ENCODE measurements at regions not wholly inside any gene's neighbourhood (a gene's known extent, or its start where the extent isn't known, plus 50 kb on each side); places are given as distances from the start of the nearest gene placed in this dataset.
"Not testable (repeated sequence)": the region's sequence is repeated elsewhere in the genome, so short reads cannot be mapped to it uniquely, and the experiment has no call there.

GRCh38 chr16:85244452-85244851 is 132.2 kb upstream of the CIBAR2 start:
- not testable (repeated sequence) for DNase-seq

- DNase-seq: peak; percentile 54
These were observed 133.3 kb upstream of the CIBAR2 start for GRCh38 chr16:85245307-85246172.

- no peak for DNase-seq
These were observed 134.2 kb upstream of the CIBAR2 start for GRCh38 chr16:85246473-85246872.

GRCh38 chr16:85246973-85247372 is 134.7 kb upstream of the CIBAR2 start:
- no peak for DNase-seq

- no peak for DNase-seq
These were observed 136.1 kb upstream of the CIBAR2 start for GRCh38 chr16:85248342-85248741.

GRCh38 chr16:85248857-85249256 is 136.6 kb upstream of the CIBAR2 start:
- DNase-seq: no peak

GRCh38 chr16:85249418-85250146 is 137.3 kb upstream of the CIBAR2 start:
- no peak for DNase-seq

GRCh38 chr16:85250147-85250463 is 137.8 kb upstream of the CIBAR2 start:
- DNase-seq: no peak

GRCh38 chr16:85250609-85251223 is 138.4 kb upstream of the CIBAR2 start:
- no peak for DNase-seq

- DNase-seq: no peak
These were observed 139.0 kb upstream of the CIBAR2 start for GRCh38 chr16:85251225-85251760.

- DNase-seq: no peak
These were observed 139.7 kb upstream of the CIBAR2 start for GRCh38 chr16:85252014-85252413.

- DNase-seq: no peak
These were observed 140.2 kb upstream of the CIBAR2 start for GRCh38 chr16:85252461-85252860.

- DNase-seq: peak; percentile 47
These were observed 141.0 kb upstream of the CIBAR2 start for GRCh38 chr16:85253084-85253941.

- no peak for DNase-seq
These were observed 141.8 kb upstream of the CIBAR2 start for GRCh38 chr16:85254051-85254450.

GRCh38 chr16:85254921-85255320 is 142.6 kb upstream of the CIBAR2 start:
- DNase-seq: no peak

GRCh38 chr16:85255777-85256176 is 143.5 kb upstream of the CIBAR2 start:
- no peak for DNase-seq

GRCh38 chr16:85256190-85256739 is 144.0 kb upstream of the CIBAR2 start:
- no peak for DNase-seq

GRCh38 chr16:85257483-85257882 is 145.2 kb upstream of the CIBAR2 start:
- DNase-seq: no peak

- no peak for DNase-seq
These were observed 145.9 kb upstream of the CIBAR2 start for GRCh38 chr16:85258166-85258565.

GRCh38 chr16:85258629-85259028 is 146.4 kb upstream of the CIBAR2 start:
- DNase-seq: no peak

GRCh38 chr16:85259115-85259831 is 147.0 kb upstream of the CIBAR2 start:
- no peak for DNase-seq

GRCh38 chr16:85259832-85260167 is 147.5 kb upstream of the CIBAR2 start:
- DNase-seq: no peak

Data from CD4-positive, alpha-beta T cell treated with Interleukin-12 subunit alpha and Interleukin-12 subunit beta, for 1 hour (primary cell).